HG02981 (cell line): ENCODE measurements at regions not wholly inside any gene's neighbourhood (a gene's known extent, or its start where the extent isn't known, plus 50 kb on each side); places are given as distances from the start of the nearest gene placed in this dataset.
"Not testable (repeated sequence)": the region's sequence is repeated elsewhere in the genome, so short reads cannot be mapped to it uniquely, and the experiment has no call there.

Source experiments
- ATAC-seq: cut with Tn5 transposase; IDR thresholded peaks from one replicate; pipeline ENCODE4 v1.9.1; 2021; ENCODE audit warnings: mild to moderate bottlenecking, moderate library complexity; ENCODE audit not compliant: unreplicated experiment

DNA sequence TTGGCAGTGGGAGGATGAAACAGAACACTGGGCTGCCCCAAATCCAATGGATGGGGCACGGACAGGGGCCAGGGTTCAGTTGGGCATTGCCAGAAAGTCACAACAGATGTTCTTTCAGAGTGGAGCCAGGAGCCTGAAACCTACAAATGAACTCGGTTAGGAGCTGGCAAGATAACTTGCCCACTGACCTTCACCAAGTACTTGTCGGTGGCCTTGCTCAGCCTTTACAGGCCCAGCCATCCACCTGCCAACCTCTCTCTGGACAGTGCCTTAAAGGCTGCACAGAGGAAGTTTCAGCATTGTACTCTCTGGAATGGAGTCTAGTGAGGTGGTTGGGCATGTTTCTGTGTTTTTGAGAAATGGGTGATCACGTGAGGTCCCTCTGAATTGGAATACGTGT, 87.1 kb upstream of the USP9X start:
- no peak for ATAC-seq

DNA sequence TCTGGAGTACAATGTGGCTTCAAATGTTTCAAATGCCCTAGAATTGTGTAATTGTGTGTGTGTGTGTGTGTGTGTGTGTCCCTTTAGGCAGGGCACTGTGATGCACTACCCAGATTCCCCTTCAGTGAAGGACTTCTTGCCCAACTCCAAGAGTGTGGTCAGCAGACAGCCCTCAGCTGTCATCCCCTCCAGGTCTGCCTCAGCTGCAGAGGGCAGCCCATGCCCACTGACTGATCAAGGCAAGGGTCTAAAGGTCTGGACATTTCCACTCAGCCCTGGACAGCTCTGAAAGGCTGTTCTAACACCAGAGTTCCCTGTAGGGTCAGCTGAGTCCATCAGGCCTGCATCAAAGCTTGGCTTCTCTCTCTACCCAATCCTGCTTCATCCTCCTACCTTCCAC, 83.9 kb upstream of the USP9X start:
- ATAC-seq = no peak

- ATAC-seq = no peak
These were observed 83.2 kb upstream of the USP9X start for GRCh38 chrX:41002026-41002425.

DNA sequence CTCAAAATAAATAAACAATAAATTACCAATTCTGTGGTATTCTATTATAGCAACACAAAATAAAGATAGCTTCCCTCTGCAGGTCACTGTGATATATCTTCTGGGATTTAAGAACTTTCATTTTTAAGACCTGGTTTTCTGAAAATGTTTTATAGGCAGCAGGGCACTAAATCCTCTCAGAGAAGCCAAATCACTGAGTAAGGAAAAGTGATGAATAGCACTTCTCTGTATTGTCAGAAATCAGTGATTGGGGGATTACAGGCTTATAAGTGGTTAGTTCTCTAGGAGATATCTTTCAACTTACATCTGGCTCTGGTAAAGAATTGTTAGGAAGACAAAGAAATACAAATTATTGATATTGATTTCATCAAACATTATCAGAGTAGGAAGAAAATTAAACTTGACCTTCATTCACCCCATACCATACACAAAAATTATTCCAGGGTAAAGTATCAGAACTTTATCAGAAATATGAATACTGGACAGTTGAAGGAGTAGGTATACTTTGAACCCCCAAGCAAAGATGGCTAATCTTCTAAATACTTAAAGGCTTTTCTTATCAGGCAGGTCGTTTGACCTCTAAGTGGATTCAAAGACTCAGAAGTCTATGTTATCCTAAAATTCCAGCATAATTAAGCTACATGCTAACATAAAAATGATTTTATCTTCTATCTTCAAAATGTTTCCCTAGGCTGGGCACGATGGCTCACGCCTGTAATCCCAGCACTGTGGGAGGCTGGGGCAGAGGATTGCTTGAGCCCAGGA, 81.6 kb upstream of the USP9X start:
- ATAC-seq = no peak

- ATAC-seq = no peak
These were observed 79.7 kb upstream of the USP9X start for GRCh38 chrX:41005445-41005992.

- no peak for ATAC-seq
These were observed 75.1 kb upstream of the USP9X start for GRCh38 chrX:41009850-41010846.

DNA sequence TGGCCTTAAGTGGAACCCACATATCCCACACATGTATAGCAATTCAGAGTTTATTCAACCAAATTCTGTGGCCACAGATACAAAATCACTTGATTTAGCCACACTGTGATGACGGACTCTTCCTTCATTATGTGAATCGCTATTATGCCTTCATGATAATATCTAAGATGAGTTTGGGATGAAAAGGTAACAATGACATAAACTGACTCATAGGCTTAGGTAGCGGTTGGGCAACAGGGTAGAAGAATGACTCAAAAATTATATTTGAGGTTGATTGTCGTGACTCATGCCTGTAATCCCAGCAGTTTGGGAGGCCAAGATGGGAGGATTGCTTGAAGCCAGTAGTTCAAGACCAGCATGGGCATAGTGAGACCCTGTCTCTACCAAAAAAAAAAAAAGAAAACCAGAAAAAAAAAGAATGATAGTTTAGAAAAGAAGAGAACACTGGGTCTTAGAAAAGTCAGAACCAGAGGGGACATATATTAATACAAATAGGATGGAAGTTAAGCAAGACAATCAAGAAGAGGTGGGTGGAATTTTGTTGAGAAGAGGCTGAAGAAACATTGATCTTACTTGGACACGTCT, 70.4 kb upstream of the USP9X start:
- no peak for ATAC-seq

DNA sequence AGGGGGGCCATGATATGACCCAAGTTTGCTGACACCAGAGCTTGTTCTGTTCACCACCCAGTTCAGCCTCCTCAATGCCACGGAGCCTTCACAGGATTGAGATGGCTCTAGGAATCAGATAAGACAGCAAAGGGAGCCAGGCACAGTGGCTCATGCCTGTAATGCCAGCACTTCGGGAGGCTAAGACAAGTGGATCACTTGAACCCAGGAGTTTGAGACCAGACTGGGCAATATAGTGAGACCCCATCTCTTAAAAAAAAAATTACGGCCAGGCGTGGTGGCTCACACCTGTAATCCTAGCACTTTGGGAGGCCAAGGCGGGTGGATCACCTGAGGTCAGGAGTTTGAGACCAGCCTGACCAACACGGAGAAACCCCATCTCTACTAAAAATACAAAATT, 67.5 kb upstream of the USP9X start:
- not testable (repeated sequence) for ATAC-seq

GRCh38 chrX:41018391-41019040, 66.7 kb upstream of the USP9X start:
- not testable (repeated sequence) for ATAC-seq

DNA sequence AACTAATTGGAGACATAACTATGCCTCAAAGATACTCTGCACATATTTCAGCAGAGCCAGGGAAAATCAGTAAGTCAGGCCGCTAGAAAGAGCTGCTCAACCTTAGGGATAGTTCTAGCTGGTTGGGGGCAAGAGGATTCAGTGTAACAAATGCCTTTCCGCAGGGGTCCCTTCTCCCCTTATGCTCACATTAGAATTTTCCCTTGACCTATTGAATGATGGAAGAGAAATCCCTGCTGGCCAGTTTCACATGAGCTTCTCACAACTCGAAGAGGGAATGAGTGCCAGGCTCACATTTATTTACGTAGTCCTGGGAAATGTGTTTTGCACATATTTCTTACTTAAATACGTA, 66.2 kb upstream of the USP9X start:
- ATAC-seq = no peak

DNA sequence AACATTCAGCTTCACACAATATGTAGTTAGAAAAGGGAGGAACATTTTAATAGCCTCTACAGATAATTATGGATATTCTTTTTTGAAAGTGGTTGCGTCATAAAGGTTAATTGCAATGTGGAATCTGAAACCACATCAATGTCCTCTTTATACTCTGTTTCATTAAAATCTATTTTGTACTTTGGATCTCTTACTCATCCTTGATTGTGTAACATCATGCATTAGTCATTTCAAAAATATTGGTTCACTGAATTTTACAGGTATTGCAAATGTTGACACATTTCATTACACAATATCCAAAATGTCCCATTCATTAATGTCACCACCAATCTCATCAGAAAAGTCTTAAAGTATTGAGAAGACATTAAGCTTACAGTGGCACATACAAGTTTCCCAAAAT, 62.7 kb upstream of the USP9X start:
- ATAC-seq = no peak

- ATAC-seq = no peak
These were observed 62.1 kb upstream of the USP9X start for GRCh38 chrX:41023098-41023497.

GRCh38 chrX:41024335-41024734, 60.9 kb upstream of the USP9X start:
- ATAC-seq = not testable (repeated sequence)

GRCh38 chrX:41024755-41025154, 60.5 kb upstream of the USP9X start:
- no peak for ATAC-seq

GRCh38 chrX:41025926-41026701, 59.1 kb upstream of the USP9X start:
- no peak for ATAC-seq

- no peak for ATAC-seq
These were observed 58.6 kb upstream of the USP9X start for GRCh38 chrX:41026702-41027078.

DNA sequence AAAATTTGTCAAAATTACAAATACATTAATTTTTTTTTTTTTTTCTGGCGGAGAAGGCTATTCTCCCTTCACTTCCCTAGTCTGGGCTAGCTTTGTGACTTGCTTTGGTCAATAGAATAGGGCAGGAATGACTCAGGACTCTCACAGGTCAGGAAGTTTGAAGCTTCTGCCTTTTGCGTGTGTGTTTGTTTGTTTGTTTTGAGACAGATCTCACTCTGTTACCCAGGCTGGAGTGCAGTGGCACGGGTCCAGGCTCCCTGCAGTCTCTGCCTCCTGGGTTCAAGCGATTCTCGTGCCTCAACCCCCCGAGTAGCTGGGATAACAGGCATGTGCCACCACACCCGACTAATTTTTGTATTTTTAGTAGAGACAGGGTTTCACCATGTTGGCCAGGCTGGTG, 55.9 kb upstream of the USP9X start:
- no peak for ATAC-seq

- ATAC-seq = no peak
These were observed 53.8 kb upstream of the USP9X start for GRCh38 chrX:41031256-41031967.

GRCh38 chrX:41033299-41033698, 51.9 kb upstream of the USP9X start:
- no peak for ATAC-seq
